Neuronal stem cell (in vitro differentiated cells): ENCODE measurements at regions not wholly inside any gene's neighbourhood (a gene's known extent, or its start where the extent isn't known, plus 50 kb on each side); places are given as distances from the start of the nearest gene placed in this dataset.

ENCODE experiments used
- DNase-seq: peaks from one replicate; pipeline ENCODE4 v3.0.0-alpha.2; 2013; ENCODE audit warnings: low spot score
- H2AFZ ChIP-seq: one replicate; pipeline ENCODE4 v1.6.1; 2013; ENCODE audit warnings: mild to moderate bottlenecking, low read length, inconsistent platforms
- H2AK5ac ChIP-seq: 2 replicates; pipeline ENCODE4 v1.6.1; 2013; ENCODE audit warnings: low read depth, mild to moderate bottlenecking, inconsistent platforms, low read length, moderate library complexity, mixed read lengths
- H2BK120ac ChIP-seq: 2 replicates; pipeline ENCODE4 v1.6.1; 2013; ENCODE audit warnings: low read depth, mild to moderate bottlenecking, inconsistent platforms, low read length, moderate library complexity, mixed read lengths
- H2BK12ac ChIP-seq: one replicate; pipeline ENCODE4 v1.6.1; 2013; ENCODE audit warnings: low read length, inconsistent platforms
- H2BK15ac ChIP-seq: 2 replicates; pipeline ENCODE4 v1.6.1; 2013; ENCODE audit warnings: mild to moderate bottlenecking, low read length, inconsistent platforms, mixed read lengths
- H2BK5ac ChIP-seq: one replicate; pipeline ENCODE4 v1.6.1; 2013; ENCODE audit warnings: inconsistent platforms, mild to moderate bottlenecking, low read length, moderate library complexity
- H3K14ac ChIP-seq: one replicate; pipeline ENCODE4 v1.6.1; 2013; ENCODE audit warnings: low read length, inconsistent platforms
- H3K18ac ChIP-seq: 2 replicates; pipeline ENCODE4 v1.6.1; 2013; ENCODE audit warnings: low read length, inconsistent platforms
- H3K23ac ChIP-seq: 2 replicates; pipeline ENCODE4 v1.6.1; 2013; ENCODE audit warnings: low read depth, mild to moderate bottlenecking, mixed read lengths, low read length, inconsistent platforms; ENCODE audit not compliant: poor library complexity
- H3K27ac ChIP-seq: replicated peaks from 3 replicates; pipeline ENCODE4 v1.5.1; 2013; ENCODE audit warnings: low read length, inconsistent platforms
- H3K27me3 ChIP-seq, 3 experiments: 2 replicates each; pipeline ENCODE4 v1.6.1; 2013; ENCODE audit warnings: low read length in 3 of 3, mild to moderate bottlenecking in 2 of 3, inconsistent platforms in 1 of 3, low read depth in 1 of 3, mixed read lengths in 1 of 3, moderate library complexity in 1 of 3; ENCODE audit not compliant: control insufficient read depth in 3 of 3, insufficient read depth in 3 of 3
- H3K36me3 ChIP-seq, 2 donors: replicated peaks in 1 of 2; 2 replicates each; pipeline ENCODE4 v1.6.1; 2013; ENCODE audit warnings: low read length in 2 of 2; ENCODE audit not compliant: control insufficient read depth in 2 of 2, insufficient read depth in 2 of 2
- H3K4ac ChIP-seq: 2 replicates; pipeline ENCODE4 v1.6.1; 2013; ENCODE audit warnings: inconsistent platforms, mild to moderate bottlenecking, low read length, moderate library complexity
- H3K4me1 ChIP-seq, 2 donors: 1 replicate in 1 of 2; 2 replicates in 1 of 2; pipeline ENCODE4 v1.6.1; 2013; ENCODE audit warnings: low read length in 2 of 2, low read depth in 1 of 2; ENCODE audit not compliant: control insufficient read depth in 2 of 2, insufficient read depth in 1 of 2
- H3K4me2 ChIP-seq: one replicate; pipeline ENCODE4 v1.6.1; 2013; ENCODE audit warnings: mild to moderate bottlenecking, low read length, inconsistent platforms; ENCODE audit not compliant: insufficient read depth, poor library complexity, severe bottlenecking
- H3K4me3 ChIP-seq, 2 donors: 2 replicates each; pipeline ENCODE4 v1.5.1; 2013; ENCODE audit warnings: low read length in 2 of 2, mild to moderate bottlenecking in 2 of 2, inconsistent platforms in 1 of 2, moderate library complexity in 1 of 2
- H3K79me1 ChIP-seq: one replicate; pipeline ENCODE4 v1.6.1; 2013; ENCODE audit warnings: low read depth, mild to moderate bottlenecking, inconsistent platforms, low read length, moderate library complexity
- H3K9ac ChIP-seq: one replicate; pipeline ENCODE4 v1.6.1; 2013; ENCODE audit warnings: mild to moderate bottlenecking, low read depth, low read length, inconsistent platforms; ENCODE audit not compliant: poor library complexity
- H3K9me3 ChIP-seq, 2 donors: replicated peaks in 1 of 2; 2 replicates each; pipeline versions ENCODE3 to v1.6.1; 2013; ENCODE audit warnings: low read length in 2 of 2, mild to moderate bottlenecking in 2 of 2, inconsistent platforms in 1 of 2, low read depth in 1 of 2, mixed read lengths in 1 of 2, moderate library complexity in 1 of 2; ENCODE audit not compliant: control insufficient read depth in 2 of 2, insufficient read depth in 1 of 2
- H4K8ac ChIP-seq: one replicate; pipeline ENCODE4 v1.6.1; 2013; ENCODE audit warnings: low read depth, mild to moderate bottlenecking, inconsistent platforms, low read length, moderate library complexity
- H4K91ac ChIP-seq: one replicate; pipeline ENCODE4 v1.6.1; 2013; ENCODE audit warnings: low read length, low read depth, mild to moderate bottlenecking, inconsistent platforms; ENCODE audit not compliant: poor library complexity
- WGBS, 2 donors: extraction: QIAGEN DNeasy Blood & Tissue Kit; methylation state at CpG; one replicate each; pipeline ENCODE4 v1.1.7; 2013; ENCODE audit warnings: missing lambda C conversion rate in 2 of 2, mixed read lengths in 1 of 2; ENCODE audit not compliant: insufficient read length in 2 of 2, insufficient replicate concordance in 1 of 2; ENCODE audit errors: extremely low coverage in 2 of 2; 5-methylcytosine and 5-hydroxymethylcytosine counted together

GRCh38 chr4:54924891-54925290 is 200.5 kb downstream of the KDR start:
- Histone ChIP-seq H3K23ac (no peak overlapping the region), H3K4ac (no peak overlapping the region), H3K18ac (no peak overlapping the region), H4K8ac (no peak overlapping the region), H2BK12ac (no peak overlapping the region), H2BK15ac (no peak overlapping the region), H3K9ac (no peak overlapping the region), H3K27me3 (no peaks in the 10 kb centered on the region), H3K4me2 (no peak overlapping the region), H2BK5ac (no peak overlapping the region), H3K4me3 (no peak overlapping the region), H2AK5ac (no peak overlapping the region), H3K36me3 (no peaks in the 10 kb centered on the region), H3K79me1 (no peaks in the 10 kb centered on the region), H3K27ac (no peak overlapping the region), H3K9me3 (no peaks in the 10 kb centered on the region), H3K14ac (no peak overlapping the region), H4K91ac (no peak overlapping the region), H2BK120ac (no peak overlapping the region), H3K4me1 (no peaks in the 10 kb centered on the region), H2AFZ (no peak overlapping the region)
- no peak for DNase-seq

GRCh38 chr4:54915276-54915675 is 210.1 kb downstream of the KDR start:
- Histone ChIP-seq H2AK5ac (no peak overlapping the region), H3K23ac (no peak overlapping the region), H3K27ac (no peak overlapping the region), H3K9ac (no peak overlapping the region), H3K14ac (no peak overlapping the region), H2BK15ac (no peak overlapping the region), H4K91ac (no peak overlapping the region), H3K36me3 (no peaks in the 10 kb centered on the region), H3K4me3 (no peak overlapping the region), H3K4me1 (peaks cover 0 to 5% of the 10 kb centered on the region in 2 donors), H3K9me3 (no peaks in the 10 kb centered on the region), H3K18ac (no peak overlapping the region), H3K4ac (no peak overlapping the region), H2BK120ac (no peak overlapping the region), H2BK12ac (no peak overlapping the region), H4K8ac (no peak overlapping the region), H3K79me1 (no peaks in the 10 kb centered on the region), H3K27me3 (no peaks in the 10 kb centered on the region), H2AFZ (no peak overlapping the region), H3K4me2 (no peak overlapping the region), H2BK5ac (no peak overlapping the region)
- no CpG with 5 or more reads among the region's 2 CpGs for WGBS, 2 donors
- no peak for DNase-seq

- Histone ChIP-seq H3K18ac (no peak overlapping the region), H2BK5ac (no peak overlapping the region), H3K79me1 (no peaks in the 10 kb centered on the region), H3K4me3 (no peak overlapping the region), H2BK15ac (no peak overlapping the region), H3K36me3 (no peaks in the 10 kb centered on the region), H3K14ac (no peak overlapping the region), H2AK5ac (no peak overlapping the region), H3K27ac (no peak overlapping the region), H3K4me1 (peaks cover 0 to 5% of the 10 kb centered on the region in 2 donors), H3K4me2 (no peak overlapping the region), H2BK12ac (no peak overlapping the region), H3K23ac (no peak overlapping the region), H2BK120ac (no peak overlapping the region), H4K91ac (no peak overlapping the region), H3K9ac (no peak overlapping the region), H3K9me3 (no peaks in the 10 kb centered on the region), H3K27me3 (no peaks in the 10 kb centered on the region), H2AFZ (no peak overlapping the region), H4K8ac (no peak overlapping the region), H3K4ac (no peak overlapping the region)
- WGBS, 2 donors, result no CpG with 5 or more reads among the region's 2 CpGs
- DNase-seq, result no peak
These were observed 210.6 kb downstream of the KDR start for GRCh38 chr4:54914781-54915180.

GRCh38 chr4:54913751-54914526 is 211.5 kb downstream of the KDR start:
- DNase-seq, result no peak
- Histone ChIP-seq H3K4ac (no peak overlapping the region), H3K9me3 (no peaks in the 10 kb centered on the region), H2AFZ (peak overlapping the region; percentile 49), H4K91ac (no peak overlapping the region), H3K79me1 (no peaks in the 10 kb centered on the region), H3K23ac (no peak overlapping the region), H3K4me2 (no peak overlapping the region), H2BK15ac (no peak overlapping the region), H2AK5ac (no peak overlapping the region), H3K9ac (no peak overlapping the region), H2BK120ac (no peak overlapping the region), H3K4me1 (peaks cover 0 to 5% of the 10 kb centered on the region in 2 donors), H2BK5ac (no peak overlapping the region), H2BK12ac (no peak overlapping the region), H3K14ac (no peak overlapping the region), H3K27ac (no peak overlapping the region), H3K18ac (peak overlapping the region; percentile 11), H3K27me3 (no peaks in the 10 kb centered on the region), H3K4me3 (no peak overlapping the region), H4K8ac (no peak overlapping the region), H3K36me3 (no peaks in the 10 kb centered on the region)
- WGBS, 2 donors, result no CpG with 5 or more reads among the region's 8 CpGs
